ENCODE measurements at regions not wholly inside any gene's neighbourhood (a gene's known extent, or its start where the extent isn't known, plus 50 kb on each side); places are given as distances from the start of the nearest gene placed in this dataset.
A peak's percentile ranks its signal among the peaks of the same experiment; 100 is the strongest.

DNA sequence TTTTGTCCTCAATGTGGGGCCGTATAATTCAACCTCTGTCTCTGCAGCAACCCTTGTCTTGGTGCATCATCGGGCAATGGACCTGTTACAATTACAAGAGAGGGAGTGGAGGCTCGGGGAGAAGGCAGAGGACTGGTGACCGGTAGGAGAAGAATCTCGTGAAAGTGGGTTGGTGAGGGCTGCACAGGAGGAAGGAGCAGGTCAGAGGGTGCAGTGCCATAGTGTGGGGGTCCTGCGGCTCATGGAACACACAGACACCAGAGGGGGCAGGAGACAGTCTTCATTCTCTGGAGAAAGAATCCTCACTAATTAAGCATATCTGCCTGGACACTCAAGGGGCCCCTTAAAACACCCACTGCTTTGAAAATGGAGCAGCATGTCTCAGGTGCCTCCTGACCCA lies 174.7 kb upstream of the B3GAT1 start:
- ChIA-PET CTCF (ENCODE audit: partially characterized antibody) (interaction anchor here (0.8 to 1.9 kb wide), 4 partner anchors 9 to 140 kb away, joined by 3 to 5 read pairs (median 4); no protein-coding TSS in a partner anchor), POLR2A (ENCODE audit: partially characterized antibody) (no interaction called here)
- H4K91ac ChIP-seq (replicated peaks; ENCODE audit: insufficient read length, low read length) = no peak overlapping the region
- H3K23me2 ChIP-seq (ENCODE audit: low read depth, low read length) = no peaks in the 10 kb centered on the region
- no peak for FAIRE-seq
- no peaks in the 10 kb centered on the region for H3K79me2 ChIP-seq (ENCODE audit: control insufficient read depth in 1 of 2, insufficient read depth in 2 of 2, low read length in 2 of 2)
- no peak overlapping the region for H2BK20ac ChIP-seq (ENCODE audit: low read length)
- H3K23ac ChIP-seq (ENCODE audit: insufficient read length) = no peak overlapping the region
- H3K9me3 ChIP-seq (ENCODE audit: insufficient read depth in 2 of 2, low read depth in 1 of 2, low read length in 1 of 2) = no peaks in the 10 kb centered on the region
- no peak overlapping the region for H4K5ac ChIP-seq (ENCODE audit: insufficient read length, low read depth, low read length)
- H3K4ac ChIP-seq (replicated peaks; ENCODE audit: insufficient read length, low read depth, low read length) = no peak overlapping the region
- H3K36me3 ChIP-seq (ENCODE audit: control insufficient read depth in 2 of 4, insufficient read depth in 4 of 4, low read length in 3 of 4) = no peaks in the 10 kb centered on the region
- no peak overlapping the region for H2BK15ac ChIP-seq (ENCODE audit: low read length)
- no peaks in the 10 kb centered on the region; a peak in 2 of 7 replicates for H3K27me3 ChIP-seq (replicated peaks in 1 of 4; ENCODE audit: control insufficient read depth in 3 of 4, extremely low read depth in 1 of 4, insufficient read depth in 3 of 4, low read length in 3 of 4)
- H3K18ac ChIP-seq (ENCODE audit: extremely low read depth, low read length) = no peak overlapping the region
- TF ChIP-seq NRF1 (IDR thresholded peaks at IDR 0.05; ENCODE audit: low read depth, low read length) (no peak), EP300 (IDR thresholded peaks at IDR 0.05; ENCODE audit: borderline replicate concordance in 1 of 2, low read depth in 2 of 2, low read length in 2 of 2) (no peak), RXRA (IDR thresholded peaks at IDR 0.05; ENCODE audit: insufficient read depth, low read depth, low read length) (no peak), SP1 (IDR thresholded peaks at IDR 0.05; ENCODE audit: low read depth, low read length) (no peak), RNF2 (IDR thresholded peaks at IDR 0.05; ENCODE audit: borderline replicate concordance, low read depth, low read length, missing control alignments, poor library complexity, severe bottlenecking) (no peak), ZNF274 (IDR thresholded peaks at IDR 0.05; ENCODE audit: borderline replicate concordance, extremely low read depth, low read length) (no peak), CHD1 (IDR thresholded peaks at IDR 0.05; ENCODE audit: low read depth, low read length) (no peak), RFX5 (IDR thresholded peaks at IDR 0.05; ENCODE audit: borderline replicate concordance, low read depth, low read length) (no peak), KDM4A (IDR thresholded peaks at IDR 0.05; ENCODE audit: low read depth, low read length, severe bottlenecking) (no peak), JUND (IDR thresholded peaks at IDR 0.05; ENCODE audit: low read length) (no peak), SP4 (IDR thresholded peaks at IDR 0.05; ENCODE audit: low read length) (no peak), POLR2AphosphoS5 (IDR thresholded peaks at IDR 0.05; ENCODE audit: low read depth, low read length) (no peak), RBBP5 (IDR thresholded peaks at IDR 0.05; ENCODE audit: borderline replicate concordance, low read depth, low read length) (no peak), FOSL1 (IDR thresholded peaks at IDR 0.05; ENCODE audit: insufficient read depth, low read depth, low read length) (no peak)
- H3K79me1 ChIP-seq (ENCODE audit: low read depth, low read length) = no peaks in the 10 kb centered on the region
- no peak overlapping the region for H3K4me2 ChIP-seq (ENCODE audit: insufficient read depth in 1 of 2, low read depth in 2 of 2, low read length in 2 of 2)
- H3K56ac ChIP-seq (replicated peaks; ENCODE audit: insufficient read length, low read depth, low read length) = no peak overlapping the region
- no peaks in the 10 kb centered on the region for H4K20me1 ChIP-seq (replicated peaks in 1 of 2; ENCODE audit: control insufficient read depth in 1 of 2, insufficient read depth in 2 of 2, low read length in 2 of 2)
- no peak overlapping the region for H3K14ac ChIP-seq (ENCODE audit: insufficient read length)
- H4K8ac ChIP-seq (ENCODE audit: extremely low read depth, insufficient read depth, low read length) = no peak overlapping the region
- H2AK5ac ChIP-seq (ENCODE audit: low read depth, low read length) = no peak overlapping the region
- no peak overlapping the region for H3K9ac ChIP-seq (replicated peaks in 1 of 4; ENCODE audit: extremely low read depth in 1 of 4, low read depth in 3 of 4, low read length in 3 of 4)
- no peak overlapping the region for H2BK12ac ChIP-seq (ENCODE audit: low read depth, low read length)
- 77% methylated on average over 6 of the region's 6 CpGs; no CpG with 5 or more reads in 1 of the 2 experiments for WGBS, 2 experiments (ENCODE audit: extremely low coverage in 1 of 2, insufficient coverage in 1 of 2, insufficient read length in 1 of 2, insufficient replicate concordance in 2 of 2, low coverage in 1 of 2, low lambda C conversion rate in 2 of 2, missing lambda C conversion rate in 1 of 2)
- H3K4me3 ChIP-seq (ENCODE audit: extremely low read depth in 1 of 4, insufficient read depth in 2 of 4, low read depth in 3 of 4, low read length in 4 of 4) = no peak overlapping the region
- no peak overlapping the region for H2AFZ ChIP-seq (ENCODE audit: low read length)
- H3K4me1 ChIP-seq (replicated peaks in 1 of 4; ENCODE audit: control insufficient read depth in 3 of 4, insufficient read depth in 4 of 4, low read length in 3 of 4) = peaks cover 0 to 5% (median 0%) of the 10 kb centered on the region in 4 experiments; a peak in 1 of 7 replicates
- H2BK120ac ChIP-seq (replicated peaks; ENCODE audit: low read depth, low read length) = no peak overlapping the region
- H2BK5ac ChIP-seq (ENCODE audit: low read depth, low read length) = no peak overlapping the region
- DNase-seq (ENCODE audit: low read depth in 1 of 2, low spot score in 2 of 2) = peak in 1 of 2 experiments; percentile 7
- no peak overlapping the region for H3K27ac ChIP-seq (ENCODE audit: low read depth, low read length)
